ENCODE measurements at regions not wholly inside any gene's neighbourhood (a gene's known extent, or its start where the extent isn't known, plus 50 kb on each side); places are given as distances from the start of the nearest gene placed in this dataset.

GRCh38 chr3:165683947-165684346 is 153.3 kb downstream of the BCHE start:
- Histone ChIP-seq H3K4me2 (ENCODE audit: control insufficient read depth, insufficient read depth) (no peak overlapping the region), H3K9me3 (replicated peaks; ENCODE audit: control insufficient read depth, insufficient read depth, low read length) (no peaks in the 10 kb centered on the region), H3K4me1 (ENCODE audit: control insufficient read depth, insufficient read depth, low read length) (no peaks in the 10 kb centered on the region), H2AFZ (ENCODE audit: control insufficient read depth, low read depth, low read length) (no peak overlapping the region), H4K20me1 (ENCODE audit: control insufficient read depth, insufficient read depth) (no peaks in the 10 kb centered on the region), H3K79me2 (ENCODE audit: control insufficient read depth, insufficient read depth, low read length) (no peaks in the 10 kb centered on the region), H3K4me3 (no peak overlapping the region), H3K9ac (ENCODE audit: control insufficient read depth, insufficient read depth, low read length) (no peak overlapping the region), H3K27me3 (replicated peaks in 1 of 2; ENCODE audit: control insufficient read depth in 2 of 2, insufficient read depth in 2 of 2, low read length in 1 of 2) (no peaks in the 10 kb centered on the region), H3K36me3 (ENCODE audit: control insufficient read depth in 2 of 2, insufficient read depth in 2 of 2, low read length in 1 of 2) (no peaks in the 10 kb centered on the region), H3K27ac (ENCODE audit: control insufficient read depth, insufficient read depth) (no peak overlapping the region)
- ChIA-PET POLR2A (interaction anchor here (0.7 to 1.7 kb wide), 4 partner anchors 15 to 155 kb away, joined by 3 to 6 read pairs (median 4); no protein-coding TSS in a partner anchor), CTCF (interaction anchor here (0.7 to 2.6 kb wide), 6 partner anchors 10 to 344 kb away, joined by 3 to 17 read pairs (median 4); no protein-coding TSS in a partner anchor), RAD21 (ENCODE audit: unreplicated experiment) (interaction anchor here (0.7 to 3.0 kb wide), 14 partner anchors 12 to 344 kb away, joined by 3 to 18 read pairs (median 5); no protein-coding TSS in a partner anchor), SMC1A (ENCODE audit: uncharacterized antibody, unreplicated experiment) (interaction anchor here (0.7 to 4.2 kb wide), 19 partner anchors 11 to 174 kb away, joined by 3 to 30 read pairs (median 4); no protein-coding TSS in a partner anchor)
- no TSS peak for BruUV-seq (replicated peaks)
- TF ChIP-seq KAT2A (conservative IDR thresholded peaks at IDR 0.05; ENCODE audit: control insufficient read depth, low read depth, low read length) (no peak), SMARCA5 (IDR thresholded peaks at IDR 0.05) (0 out of 2 replicates have a peak, but pooled peaks have one; percentile 36), ZNF24 (IDR thresholded peaks at IDR 0.05) (peak; percentile 74; the same call in 1 of the 2 replicates)
- intact Hi-C loops (cut with micrococcal nuclease; ENCODE audit: unreplicated experiment), result no loop called here
- ATAC-seq (peak; percentile 45), DNase-seq (ENCODE audit: low read depth, low spot score) (no peak), FAIRE-seq (no peak)
- 23% methylated on average over 4 of the region's 4 CpGs for WGBS (ENCODE audit: insufficient coverage, insufficient replicate concordance, low lambda C conversion rate, missing lambda C conversion rate)
- in situ Hi-C loops (cut with MboI), result no loop called here

GRCh38 chr3:165682734-165683133 is 154.5 kb downstream of the BCHE start:
- Histone ChIP-seq H4K20me1 (ENCODE audit: control insufficient read depth, insufficient read depth) (no peaks in the 10 kb centered on the region), H3K9me3 (replicated peaks; ENCODE audit: control insufficient read depth, insufficient read depth, low read length) (no peaks in the 10 kb centered on the region), H3K27ac (ENCODE audit: control insufficient read depth, insufficient read depth) (no peak overlapping the region), H3K27me3 (replicated peaks in 1 of 2; ENCODE audit: control insufficient read depth in 2 of 2, insufficient read depth in 2 of 2, low read length in 1 of 2) (no peaks in the 10 kb centered on the region), H3K9ac (ENCODE audit: control insufficient read depth, insufficient read depth, low read length) (no peak overlapping the region), H3K4me1 (ENCODE audit: control insufficient read depth, insufficient read depth, low read length) (no peaks in the 10 kb centered on the region), H3K4me3 (no peak overlapping the region), H3K36me3 (ENCODE audit: control insufficient read depth in 2 of 2, insufficient read depth in 2 of 2, low read length in 1 of 2) (no peaks in the 10 kb centered on the region), H3K4me2 (ENCODE audit: control insufficient read depth, insufficient read depth) (no peak overlapping the region), H3K79me2 (ENCODE audit: control insufficient read depth, insufficient read depth, low read length) (no peaks in the 10 kb centered on the region), H2AFZ (ENCODE audit: control insufficient read depth, low read depth, low read length) (no peak overlapping the region)
- ChIA-PET CTCF (interaction anchor here (2.6 kb wide), 1 partner anchor 13 kb away, joined by 17 read pairs; no protein-coding TSS in a partner anchor), SMC1A (ENCODE audit: uncharacterized antibody, unreplicated experiment) (interaction anchor here (4.2 kb wide), 1 partner anchor 13 kb away, joined by 30 read pairs; no protein-coding TSS in a partner anchor), POLR2A (interaction anchor here (1.7 kb wide), 1 partner anchor 29 kb away, joined by 3 read pairs; no protein-coding TSS in a partner anchor), RAD21 (ENCODE audit: unreplicated experiment) (interaction anchor here (1.3 to 1.9 kb wide), 3 partner anchors 16 to 132 kb away, joined by 3 to 6 read pairs (median 3); no protein-coding TSS in a partner anchor)
- BruUV-seq (replicated peaks), result no TSS peak
- DNase-seq (ENCODE audit: low read depth, low spot score) (no peak), FAIRE-seq (no peak), ATAC-seq (no peak)
- in situ Hi-C loops (cut with MboI), result no loop called here
- intact Hi-C loops (cut with micrococcal nuclease; ENCODE audit: unreplicated experiment), result no loop called here
- 12% methylated on average over 3 of the region's 3 CpGs for WGBS (ENCODE audit: insufficient coverage, insufficient replicate concordance, low lambda C conversion rate, missing lambda C conversion rate)
- no peak for TF ChIP-seq EGR1 (IDR thresholded peaks at IDR 0.05; ENCODE audit: borderline replicate concordance in 1 of 2, low read depth in 2 of 2, low read length in 2 of 2)
- TF ChIP-seq SP1 (IDR thresholded peaks at IDR 0.05; ENCODE audit: low read depth, low read length), result no peak
- TF ChIP-seq NKRF (conservative IDR thresholded peaks at IDR 0.05), result no peak
- TF ChIP-seq FOXK2 (IDR thresholded peaks at IDR 0.05), result no peak
- TF ChIP-seq TAF1 (IDR thresholded peaks at IDR 0.05; ENCODE audit: borderline replicate concordance, low read depth, low read length), result no peak
- no peak for TF ChIP-seq POLR2A (IDR thresholded peaks at IDR 0.05; ENCODE audit: low read depth, low read length)
- no peak for TF ChIP-seq TBL1XR1 (IDR thresholded peaks at IDR 0.05; ENCODE audit: low read depth, low read length)
- TF ChIP-seq, protein P1, sequence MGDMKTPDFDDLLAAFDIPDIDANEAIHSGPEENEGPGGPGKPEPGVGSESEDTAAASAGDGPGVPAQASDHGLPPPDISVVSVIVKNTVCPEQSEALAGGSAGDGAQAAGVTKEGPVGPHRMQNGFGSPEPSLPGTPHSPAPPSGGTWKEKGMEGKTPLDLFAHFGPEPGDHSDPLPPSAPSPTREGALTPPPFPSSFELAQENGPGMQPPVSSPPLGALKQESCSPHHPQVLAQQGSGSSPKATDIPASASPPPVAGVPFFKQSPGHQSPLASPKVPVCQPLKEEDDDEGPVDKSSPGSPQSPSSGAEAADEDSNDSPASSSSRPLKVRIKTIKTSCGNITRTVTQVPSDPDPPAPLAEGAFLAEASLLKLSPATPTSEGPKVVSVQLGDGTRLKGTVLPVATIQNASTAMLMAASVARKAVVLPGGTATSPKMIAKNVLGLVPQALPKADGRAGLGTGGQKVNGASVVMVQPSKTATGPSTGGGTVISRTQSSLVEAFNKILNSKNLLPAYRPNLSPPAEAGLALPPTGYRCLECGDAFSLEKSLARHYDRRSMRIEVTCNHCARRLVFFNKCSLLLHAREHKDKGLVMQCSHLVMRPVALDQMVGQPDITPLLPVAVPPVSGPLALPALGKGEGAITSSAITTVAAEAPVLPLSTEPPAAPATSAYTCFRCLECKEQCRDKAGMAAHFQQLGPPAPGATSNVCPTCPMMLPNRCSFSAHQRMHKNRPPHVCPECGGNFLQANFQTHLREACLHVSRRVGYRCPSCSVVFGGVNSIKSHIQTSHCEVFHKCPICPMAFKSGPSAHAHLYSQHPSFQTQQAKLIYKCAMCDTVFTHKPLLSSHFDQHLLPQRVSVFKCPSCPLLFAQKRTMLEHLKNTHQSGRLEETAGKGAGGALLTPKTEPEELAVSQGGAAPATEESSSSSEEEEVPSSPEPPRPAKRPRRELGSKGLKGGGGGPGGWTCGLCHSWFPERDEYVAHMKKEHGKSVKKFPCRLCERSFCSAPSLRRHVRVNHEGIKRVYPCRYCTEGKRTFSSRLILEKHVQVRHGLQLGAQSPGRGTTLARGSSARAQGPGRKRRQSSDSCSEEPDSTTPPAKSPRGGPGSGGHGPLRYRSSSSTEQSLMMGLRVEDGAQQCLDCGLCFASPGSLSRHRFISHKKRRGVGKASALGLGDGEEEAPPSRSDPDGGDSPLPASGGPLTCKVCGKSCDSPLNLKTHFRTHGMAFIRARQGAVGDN (IDR thresholded peaks at IDR 0.05), result no peak
- no peak for TF ChIP-seq ZNF24 (IDR thresholded peaks at IDR 0.05)

Measured in GM12878 (cell line).